T-helper 2 cell treated with Interferon-gamma antibody and Interleukin-4, amounts not matched to agents 5 μg/mL and 100 μg/mL, for 36 hours (primary cell): ENCODE measurements at regions not wholly inside any gene's neighbourhood (a gene's known extent, or its start where the extent isn't known, plus 50 kb on each side); places are given as distances from the start of the nearest gene placed in this dataset.

Source experiments
- DNase-seq: peaks from one replicate; pipeline ENCODE4 v3.0.0; 2021; ENCODE audit warnings: low spot score
- H3K27ac Mint-ChIP-seq: one replicate; pipeline ENCODE4 v1.8.0; 2021; ENCODE audit warnings: mild to moderate bottlenecking, mixed read lengths
- H3K27me3 Mint-ChIP-seq: one replicate; pipeline ENCODE4 v1.8.0; 2021; ENCODE audit warnings: low read depth, mixed read lengths
- H3K36me3 Mint-ChIP-seq: one replicate; pipeline ENCODE4 v1.8.0; 2021; ENCODE audit warnings: low read depth, mixed read lengths
- H3K4me1 Mint-ChIP-seq: one replicate; pipeline ENCODE4 v1.8.0; 2021; ENCODE audit warnings: low read depth, mixed read lengths
- H3K4me3 Mint-ChIP-seq: one replicate; pipeline ENCODE4 v1.8.0; 2022; ENCODE audit warnings: mild to moderate bottlenecking, moderate library complexity, mixed read lengths
- H3K9me3 Mint-ChIP-seq: one replicate; pipeline ENCODE4 v1.8.0; 2021; ENCODE audit warnings: mixed read lengths

DNA sequence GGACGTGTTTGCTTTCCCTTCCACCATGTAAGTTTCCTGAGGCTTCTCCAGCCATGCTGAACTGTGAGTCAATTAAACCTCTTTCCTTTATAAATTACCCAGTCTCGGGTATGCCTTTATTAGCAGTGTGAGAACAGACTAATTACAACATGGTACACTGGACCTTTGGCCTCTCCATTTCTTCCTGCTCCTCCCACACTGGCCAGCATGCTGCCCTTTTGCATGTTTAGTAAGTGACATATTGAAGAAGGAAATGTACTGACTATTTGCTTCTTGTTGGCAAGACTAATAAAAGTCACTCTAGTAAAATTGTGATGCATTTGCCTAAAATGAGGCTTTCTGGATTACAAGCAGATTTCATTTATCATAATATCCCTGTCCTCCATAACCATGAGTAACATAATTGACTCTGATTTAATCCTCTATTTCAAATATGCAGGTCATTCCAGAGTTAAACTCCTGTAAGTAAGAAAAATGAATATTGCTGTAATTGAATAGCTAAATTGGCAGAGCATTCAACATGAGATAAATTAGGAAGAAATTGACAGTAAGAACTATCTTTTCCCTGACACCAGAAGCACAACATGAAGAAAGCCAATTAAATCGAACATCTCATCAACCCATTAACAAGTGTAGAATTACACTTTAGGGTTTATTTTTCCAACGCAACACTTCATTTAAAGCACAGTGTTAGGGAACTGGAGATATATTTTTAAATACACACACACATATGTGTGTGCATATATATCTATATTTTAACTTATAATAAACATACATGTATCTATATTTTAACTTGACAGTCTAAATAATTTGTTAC, 427.8 kb upstream of the ZP4 start:
- Mint-ChIP-seq H3K4me1 (no peaks in the 10 kb centered on the region), H3K27ac (no peak overlapping the region), H3K36me3 (no peaks in the 10 kb centered on the region), H3K9me3 (peaks cover 10% of the 10 kb centered on the region), H3K4me3 (no peak overlapping the region), H3K27me3 (no peaks in the 10 kb centered on the region)
- no peak for DNase-seq

DNA sequence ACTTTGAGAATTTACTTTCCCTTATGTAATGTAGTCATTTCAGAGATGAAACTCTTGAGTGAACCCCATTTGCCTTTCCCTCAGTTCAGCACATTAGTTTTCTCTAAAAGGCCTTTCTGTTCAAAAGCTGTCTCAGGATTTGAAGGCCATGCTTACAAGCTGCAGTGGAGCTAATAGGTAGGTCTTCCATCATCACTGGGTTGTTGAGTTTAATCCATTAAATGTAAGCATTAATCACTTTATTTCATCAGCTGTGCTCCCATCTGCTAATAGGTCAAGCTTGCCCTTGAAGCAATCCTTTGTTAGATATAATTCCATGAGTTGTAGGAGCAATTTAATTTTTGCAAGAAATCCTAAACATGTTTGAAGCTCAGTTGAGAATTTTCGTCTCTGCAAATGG, 422.2 kb upstream of the ZP4 start:
- H3K36me3 Mint-ChIP-seq = no peaks in the 10 kb centered on the region
- H3K4me1 Mint-ChIP-seq = no peaks in the 10 kb centered on the region
- no peak for DNase-seq
- no peaks in the 10 kb centered on the region for H3K27me3 Mint-ChIP-seq
- peaks cover 4% of the 10 kb centered on the region for H3K9me3 Mint-ChIP-seq
- H3K27ac Mint-ChIP-seq = no peak overlapping the region
- no peak overlapping the region for H3K4me3 Mint-ChIP-seq

GRCh38 chr1:238306411-238306810, 415.7 kb upstream of the ZP4 start:
- no peak for DNase-seq
- no peaks in the 10 kb centered on the region for H3K9me3 Mint-ChIP-seq
- no peak overlapping the region for H3K4me3 Mint-ChIP-seq
- no peaks in the 10 kb centered on the region for H3K4me1 Mint-ChIP-seq
- no peak overlapping the region for H3K27ac Mint-ChIP-seq
- H3K36me3 Mint-ChIP-seq = no peaks in the 10 kb centered on the region
- H3K27me3 Mint-ChIP-seq = no peaks in the 10 kb centered on the region

- no peak for DNase-seq
- Mint-ChIP-seq H3K9me3 (peaks cover 2% of the 10 kb centered on the region), H3K4me3 (no peak overlapping the region), H3K27me3 (no peaks in the 10 kb centered on the region), H3K4me1 (no peaks in the 10 kb centered on the region), H3K27ac (no peak overlapping the region), H3K36me3 (no peaks in the 10 kb centered on the region)
These were observed 411.9 kb upstream of the ZP4 start for GRCh38 chr1:238302646-238303045.

DNA sequence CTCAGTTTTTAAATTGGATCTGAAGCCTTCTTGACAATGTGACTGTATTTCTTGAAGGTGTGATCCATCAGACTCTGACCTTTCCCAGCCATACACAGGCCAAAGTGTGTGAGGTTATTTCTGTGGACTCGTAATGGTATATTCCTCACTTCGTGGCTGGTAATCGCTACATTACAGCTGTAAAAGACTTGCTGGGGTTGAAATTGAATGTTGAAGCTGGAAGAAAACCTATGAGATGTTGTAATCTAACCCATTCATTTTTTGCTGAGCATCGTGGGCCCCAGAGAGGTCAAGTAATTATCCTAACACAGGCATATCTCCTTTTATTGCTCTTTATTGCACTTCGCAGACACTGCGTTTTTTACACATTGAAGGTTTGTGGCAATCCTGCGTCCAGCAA, 405.6 kb upstream of the ZP4 start:
- no peak for DNase-seq
- H3K4me3 Mint-ChIP-seq = no peak overlapping the region
- H3K36me3 Mint-ChIP-seq = no peaks in the 10 kb centered on the region
- no peak overlapping the region for H3K27ac Mint-ChIP-seq
- H3K27me3 Mint-ChIP-seq = no peaks in the 10 kb centered on the region
- peaks cover 9% of the 10 kb centered on the region for H3K9me3 Mint-ChIP-seq
- H3K4me1 Mint-ChIP-seq = no peaks in the 10 kb centered on the region

DNA sequence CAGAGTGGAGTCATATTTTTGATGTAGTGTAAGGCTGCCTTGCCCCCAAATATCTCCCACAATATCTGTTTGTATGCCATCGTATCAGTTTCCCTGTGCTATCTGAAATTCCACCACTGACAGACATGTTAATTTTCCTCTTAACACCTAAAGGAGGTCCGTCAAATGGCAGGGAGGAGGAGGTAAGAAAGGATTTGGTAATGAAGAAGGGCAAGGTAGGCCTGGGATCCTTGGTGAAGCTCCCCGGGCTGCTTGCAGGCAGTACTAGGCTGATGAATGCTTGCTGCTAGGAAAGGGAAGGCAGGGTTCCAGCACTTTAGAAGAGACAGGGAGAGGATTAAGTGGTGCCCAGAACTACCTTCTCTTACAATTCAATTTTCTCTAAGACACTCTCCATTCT, 402.4 kb upstream of the ZP4 start:
- Mint-ChIP-seq H3K36me3 (no peaks in the 10 kb centered on the region), H3K27ac (no peak overlapping the region), H3K27me3 (no peaks in the 10 kb centered on the region), H3K4me3 (no peak overlapping the region), H3K9me3 (peaks cover 10% of the 10 kb centered on the region), H3K4me1 (no peaks in the 10 kb centered on the region)
- DNase-seq = no peak

DNA sequence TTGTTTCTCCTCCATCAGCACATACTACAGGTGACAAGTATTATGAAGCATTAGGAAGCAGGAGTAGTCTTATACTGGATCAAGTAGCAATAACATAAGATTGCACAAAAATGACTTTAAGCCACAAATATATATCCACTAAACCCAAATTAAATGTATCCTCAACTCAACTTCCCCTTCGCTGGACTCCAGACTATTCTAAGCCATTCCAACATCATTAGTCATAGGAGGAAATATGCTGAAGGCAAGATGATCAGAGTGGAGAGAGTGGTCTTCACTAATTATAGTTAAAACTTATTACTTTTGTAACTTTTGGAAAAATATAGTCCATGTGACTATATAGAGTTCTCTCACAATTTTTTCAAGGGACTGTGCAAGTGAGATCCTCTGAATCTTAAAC, 390.7 kb upstream of the ZP4 start:
- Mint-ChIP-seq H3K4me1 (no peaks in the 10 kb centered on the region), H3K9me3 (peaks cover 18% of the 10 kb centered on the region), H3K27ac (no peak overlapping the region), H3K36me3 (no peaks in the 10 kb centered on the region), H3K27me3 (no peaks in the 10 kb centered on the region), H3K4me3 (no peak overlapping the region)
- DNase-seq = no peak

DNA sequence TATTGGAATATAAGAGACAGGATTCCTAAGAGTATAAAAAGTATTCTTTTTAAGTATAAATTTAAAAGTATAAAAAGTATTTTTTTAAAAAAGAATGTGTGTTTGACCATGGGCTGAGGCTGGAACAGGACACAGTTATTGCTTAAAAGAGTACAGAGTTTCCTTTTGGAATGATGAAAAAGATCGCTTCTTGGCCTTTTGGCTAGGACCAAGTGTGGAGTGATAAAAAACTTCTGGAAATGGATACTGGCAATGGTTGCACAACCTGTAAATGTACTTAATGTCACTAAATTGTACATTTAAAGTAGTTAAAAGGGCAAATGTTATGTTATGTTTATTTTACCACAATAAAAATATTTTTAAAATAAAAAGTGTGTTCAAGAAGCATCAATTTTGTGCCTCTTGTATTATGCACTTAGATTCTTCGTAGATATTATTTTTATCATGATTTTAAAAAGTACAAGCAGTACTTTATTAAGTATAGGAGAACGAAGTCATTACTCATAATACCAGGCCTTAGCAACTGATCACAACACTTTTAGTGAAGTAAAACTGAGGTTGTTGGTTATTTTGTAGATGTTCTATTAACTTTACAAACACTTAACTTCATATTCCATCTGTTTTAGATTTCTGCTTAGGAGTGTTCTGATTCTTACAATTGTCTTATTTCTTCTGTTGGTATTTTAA, 389.1 kb upstream of the ZP4 start:
- Mint-ChIP-seq H3K36me3 (no peaks in the 10 kb centered on the region), H3K27me3 (no peaks in the 10 kb centered on the region), H3K9me3 (peaks cover 28% of the 10 kb centered on the region), H3K27ac (no peak overlapping the region), H3K4me1 (no peaks in the 10 kb centered on the region), H3K4me3 (no peak overlapping the region)
- no peak for DNase-seq

- H3K27ac Mint-ChIP-seq = no peak overlapping the region
- H3K27me3 Mint-ChIP-seq = no peaks in the 10 kb centered on the region
- H3K4me1 Mint-ChIP-seq = no peaks in the 10 kb centered on the region
- DNase-seq = no peak
- no peak overlapping the region for H3K4me3 Mint-ChIP-seq
- no peaks in the 10 kb centered on the region for H3K36me3 Mint-ChIP-seq
- peaks cover 21% of the 10 kb centered on the region for H3K9me3 Mint-ChIP-seq
These were observed 381.4 kb upstream of the ZP4 start for GRCh38 chr1:238272145-238272544.

DNA sequence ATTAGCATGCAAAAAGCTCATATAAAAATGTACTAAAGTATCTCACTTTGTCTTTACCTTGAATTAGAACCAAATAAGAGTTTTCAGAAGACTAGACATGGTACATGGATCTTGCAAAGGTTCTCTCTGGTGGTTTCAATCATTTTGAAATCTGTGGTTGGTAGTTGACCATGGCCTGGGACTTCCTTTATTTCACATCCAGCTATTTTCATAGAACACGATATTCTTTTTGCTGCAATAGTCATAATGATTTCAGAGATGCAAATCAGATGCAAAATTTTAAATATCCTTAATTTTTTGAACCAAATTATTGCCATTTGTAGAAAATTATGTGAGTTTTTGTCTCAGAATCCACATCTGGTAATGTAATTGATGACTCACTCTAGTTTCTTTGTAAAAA, 375.1 kb upstream of the ZP4 start:
- no peaks in the 10 kb centered on the region for H3K27me3 Mint-ChIP-seq
- DNase-seq = no peak
- H3K27ac Mint-ChIP-seq = no peak overlapping the region
- no peaks in the 10 kb centered on the region for H3K4me1 Mint-ChIP-seq
- H3K36me3 Mint-ChIP-seq = no peaks in the 10 kb centered on the region
- H3K4me3 Mint-ChIP-seq = no peak overlapping the region
- H3K9me3 Mint-ChIP-seq = peaks cover 9% of the 10 kb centered on the region

- Mint-ChIP-seq H3K4me1 (no peaks in the 10 kb centered on the region), H3K27me3 (no peaks in the 10 kb centered on the region), H3K9me3 (peaks cover 9% of the 10 kb centered on the region), H3K27ac (no peak overlapping the region), H3K36me3 (no peaks in the 10 kb centered on the region), H3K4me3 (no peak overlapping the region)
- no peak for DNase-seq
These were observed 374.2 kb upstream of the ZP4 start for GRCh38 chr1:238264951-238265350.

DNA sequence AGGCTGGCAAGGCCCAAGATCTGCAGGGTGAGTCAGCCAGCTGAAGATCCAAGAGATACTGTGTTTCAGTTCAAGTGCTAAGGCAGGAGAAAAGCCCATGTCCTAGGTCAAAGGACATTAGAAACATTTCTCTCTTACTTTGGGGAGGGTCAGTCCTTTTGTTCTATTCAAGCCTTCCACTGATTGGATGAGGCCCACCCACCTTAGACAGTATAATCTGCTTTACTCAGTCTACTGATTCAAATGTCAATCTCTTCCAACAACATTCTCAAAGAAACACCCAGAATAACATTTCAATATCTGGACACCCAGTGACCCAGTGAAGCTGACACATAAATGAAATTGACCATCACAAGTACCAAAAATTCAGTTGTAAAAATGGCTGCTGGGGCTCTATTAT, 367.8 kb upstream of the ZP4 start:
- no peaks in the 10 kb centered on the region for H3K4me1 Mint-ChIP-seq
- no peak for DNase-seq
- H3K4me3 Mint-ChIP-seq = no peak overlapping the region
- H3K27me3 Mint-ChIP-seq = no peaks in the 10 kb centered on the region
- peaks cover 5% of the 10 kb centered on the region for H3K9me3 Mint-ChIP-seq
- no peak overlapping the region for H3K27ac Mint-ChIP-seq
- no peaks in the 10 kb centered on the region for H3K36me3 Mint-ChIP-seq

GRCh38 chr1:238257018-238257621, 366.4 kb upstream of the ZP4 start:
- H3K27ac Mint-ChIP-seq = no peak overlapping the region
- H3K4me1 Mint-ChIP-seq = no peaks in the 10 kb centered on the region
- H3K36me3 Mint-ChIP-seq = no peaks in the 10 kb centered on the region
- no peak overlapping the region for H3K4me3 Mint-ChIP-seq
- no peaks in the 10 kb centered on the region for H3K27me3 Mint-ChIP-seq
- no peak for DNase-seq
- H3K9me3 Mint-ChIP-seq = peaks cover 5% of the 10 kb centered on the region

- H3K4me1 Mint-ChIP-seq = no peaks in the 10 kb centered on the region
- no peak overlapping the region for H3K4me3 Mint-ChIP-seq
- no peaks in the 10 kb centered on the region for H3K9me3 Mint-ChIP-seq
- H3K36me3 Mint-ChIP-seq = no peaks in the 10 kb centered on the region
- no peak overlapping the region for H3K27ac Mint-ChIP-seq
- DNase-seq = no peak
- no peaks in the 10 kb centered on the region for H3K27me3 Mint-ChIP-seq
These were observed 364.2 kb upstream of the ZP4 start for GRCh38 chr1:238254935-238255334.
